OCI-LY3 (cell line): ENCODE measurements at regions not wholly inside any gene's neighbourhood (a gene's known extent, or its start where the extent isn't known, plus 50 kb on each side); places are given as distances from the start of the nearest gene placed in this dataset.

Experiments
- H2AFZ ChIP-seq: fragments of 200-600, 300-600 bp; shearing (Covaris generic); 2 replicates; pipeline ENCODE4 v1.6.0; 2014; ENCODE audit warnings: antibody characterized with exemption, low read depth, low read length
- H3K27ac ChIP-seq: fragments of 200-600, 300-600 bp; sonication (generic); 2 replicates; pipeline ENCODE4 v1.5.1; 2014; ENCODE audit warnings: mild to moderate bottlenecking, low read length, moderate library complexity, mixed read lengths
- H3K27me3 ChIP-seq: fragments of 200-600, 300-600 bp; sonication (generic); 2 replicates; pipeline ENCODE4 v1.6.1; 2014; ENCODE audit warnings: low read depth, low read length, mixed read lengths
- H3K36me3 ChIP-seq: fragments of 200-600, 300-600 bp; sonication (generic); replicated peaks from 2 replicates; pipeline ENCODE3; 2014; ENCODE audit warnings: low read depth, low read length, mixed read lengths
- H3K4me1 ChIP-seq: fragments of 300-600, 200-600 bp; sonication (generic); 2 replicates; pipeline ENCODE4 v1.6.1; 2014; ENCODE audit warnings: low read length, mixed read lengths
- H3K4me2 ChIP-seq: fragments of 200-600, 300-600 bp; sonication (generic); 2 replicates; pipeline ENCODE4 v1.6.1; 2014; ENCODE audit warnings: low read length, mixed read lengths
- H3K4me3 ChIP-seq: fragments of 300-600, 200-600 bp; sonication (generic); 2 replicates; pipeline ENCODE4 v1.5.1; 2014; ENCODE audit warnings: antibody characterized with exemption, mild to moderate bottlenecking, low read length, moderate library complexity
- H3K79me2 ChIP-seq: fragments of 300-600, 200-600 bp; shearing (Covaris generic); 2 replicates; pipeline ENCODE4 v1.6.1; 2014; ENCODE audit warnings: mild to moderate bottlenecking, low read length, mixed read lengths
- H3K9ac ChIP-seq: fragments of 300-600, 200-600 bp; shearing (Covaris generic); 2 replicates; pipeline ENCODE4 v1.6.0; 2014; ENCODE audit warnings: mild to moderate bottlenecking, low read length, moderate library complexity
- H3K9me3 ChIP-seq: fragments of 200-600, 300-600 bp; shearing (Covaris generic); 2 replicates; pipeline ENCODE4 v1.6.1; 2014; ENCODE audit warnings: low read length, mixed read lengths; ENCODE audit not compliant: insufficient read depth
- H4K20me1 ChIP-seq: fragments of 200-600, 300-600 bp; sonication (generic); 2 replicates; pipeline ENCODE4 v1.6.1; 2016; ENCODE audit warnings: low read length, mixed read lengths; ENCODE audit not compliant: insufficient read depth
- CTCF ChIP-seq: fragments of 200-600, 300-600 bp; sonication (generic); IDR thresholded peaks from 2 replicates; pipeline ENCODE4 v1.5.1; 2014; ENCODE audit warnings: antibody characterized with exemption, low read length, low read depth
- EZH2phosphoT487 ChIP-seq: fragments of 200-600 bp; shearing (Covaris generic); IDR thresholded peaks from 2 replicates; pipeline ENCODE4 v1.6.1; 2018; ENCODE audit warnings: antibody characterized with exemption, mixed run types, low read depth

DNA sequence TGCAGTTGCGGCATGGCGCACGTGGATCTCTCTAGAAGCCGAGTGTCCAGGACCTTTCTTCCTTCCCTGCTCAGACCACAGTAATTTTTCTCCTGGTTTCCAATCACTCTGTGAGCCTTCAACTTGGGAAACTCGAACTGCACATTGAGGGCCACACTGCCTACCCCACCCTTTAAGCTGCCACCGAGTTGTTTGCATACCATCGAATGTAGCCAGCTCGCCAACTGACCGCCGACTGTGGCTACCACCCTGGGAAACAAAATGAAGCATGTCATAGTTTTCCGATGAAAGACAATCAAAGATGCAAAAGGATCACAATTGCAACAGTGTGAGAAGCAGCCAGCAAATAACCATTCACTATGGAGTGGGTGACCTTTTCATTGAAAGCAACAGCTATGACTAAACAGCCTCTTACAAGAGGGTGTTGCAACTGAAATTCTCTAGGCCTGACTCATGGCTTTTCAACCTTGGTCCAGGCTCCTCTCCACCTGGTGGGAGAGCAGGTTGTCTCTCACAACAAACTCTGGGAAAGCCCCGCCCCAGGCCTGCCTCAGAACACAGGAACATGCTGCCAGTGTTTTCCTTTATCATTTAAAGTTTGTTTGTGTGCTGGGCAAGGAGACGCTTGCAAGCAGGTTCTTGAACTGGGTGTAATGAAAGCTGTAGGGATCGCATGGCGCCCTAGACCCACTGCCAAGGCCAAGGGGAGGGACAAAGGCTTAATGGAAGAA is 141.7 kb upstream of the SERP2 start:
- H3K27ac ChIP-seq = no peak overlapping the region
- no peak overlapping the region for H3K9ac ChIP-seq
- H3K36me3 ChIP-seq = no peaks in the 10 kb centered on the region
- H4K20me1 ChIP-seq = no peaks in the 10 kb centered on the region
- H3K4me1 ChIP-seq = no peaks in the 10 kb centered on the region
- H3K9me3 ChIP-seq = no peaks in the 10 kb centered on the region
- TF ChIP-seq CTCF = no peak
- TF ChIP-seq EZH2phosphoT487 = no peak
- H3K27me3 ChIP-seq = peaks cover 77% of the 10 kb centered on the region
- H3K79me2 ChIP-seq = no peaks in the 10 kb centered on the region
- no peak overlapping the region for H3K4me2 ChIP-seq
- no peak overlapping the region for H2AFZ ChIP-seq
- H3K4me3 ChIP-seq = no peak overlapping the region

DNA sequence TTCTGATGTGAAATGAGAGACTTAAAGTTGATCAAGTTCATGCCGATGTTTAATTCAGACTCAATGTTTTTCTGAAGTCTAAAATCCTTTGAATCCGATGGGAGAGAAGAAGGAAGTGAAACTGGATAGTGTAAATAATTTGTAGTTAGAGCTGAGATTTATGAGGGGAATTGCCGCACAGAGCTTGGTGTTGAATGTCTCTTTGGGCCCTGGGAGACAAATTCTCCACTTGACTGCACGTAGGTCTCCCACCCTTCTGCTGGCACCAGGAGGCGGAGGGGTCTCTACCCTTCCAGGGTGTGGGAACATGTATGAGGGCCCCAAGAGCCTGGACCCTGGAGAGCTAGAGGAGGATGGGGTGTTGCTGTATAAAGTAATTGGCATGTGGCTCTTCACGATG is 140.8 kb upstream of the SERP2 start:
- Histone ChIP-seq H3K27me3 (peaks cover 74% of the 10 kb centered on the region), H3K4me2 (no peak overlapping the region), H3K4me1 (peaks cover 6% of the 10 kb centered on the region), H3K9ac (no peak overlapping the region), H3K79me2 (no peaks in the 10 kb centered on the region), H3K4me3 (no peak overlapping the region), H3K27ac (no peak overlapping the region), H4K20me1 (no peaks in the 10 kb centered on the region), H2AFZ (no peak overlapping the region), H3K9me3 (no peaks in the 10 kb centered on the region), H3K36me3 (no peaks in the 10 kb centered on the region)
- TF ChIP-seq EZH2phosphoT487 (no peak), CTCF (no peak)

GRCh38 chr13:44234566-44234965 is 139.1 kb upstream of the SERP2 start:
- H3K9me3 ChIP-seq = no peaks in the 10 kb centered on the region
- peaks cover 6% of the 10 kb centered on the region for H3K4me1 ChIP-seq
- H3K79me2 ChIP-seq = no peaks in the 10 kb centered on the region
- TF ChIP-seq EZH2phosphoT487 (no peak), CTCF (no peak)
- H3K9ac ChIP-seq = no peak overlapping the region
- no peak overlapping the region for H3K27ac ChIP-seq
- no peak overlapping the region for H2AFZ ChIP-seq
- H3K4me3 ChIP-seq = no peak overlapping the region
- H3K4me2 ChIP-seq = no peak overlapping the region
- H3K27me3 ChIP-seq = peaks cover 59% of the 10 kb centered on the region
- no peaks in the 10 kb centered on the region for H3K36me3 ChIP-seq
- H4K20me1 ChIP-seq = no peaks in the 10 kb centered on the region

GRCh38 chr13:44236370-44236769 is 137.3 kb upstream of the SERP2 start:
- Histone ChIP-seq H3K4me2 (no peak overlapping the region), H3K27ac (no peak overlapping the region), H3K9ac (no peak overlapping the region), H3K36me3 (no peaks in the 10 kb centered on the region), H2AFZ (no peak overlapping the region), H3K27me3 (peaks cover 53% of the 10 kb centered on the region), H3K79me2 (no peaks in the 10 kb centered on the region), H3K4me3 (no peak overlapping the region), H3K4me1 (peaks cover 6% of the 10 kb centered on the region), H4K20me1 (no peaks in the 10 kb centered on the region), H3K9me3 (no peaks in the 10 kb centered on the region)
- TF ChIP-seq CTCF (no peak), EZH2phosphoT487 (no peak)
